ENCODE measurements at regions not wholly inside any gene's neighbourhood (a gene's known extent, or its start where the extent isn't known, plus 50 kb on each side); places are given as distances from the start of the nearest gene placed in this dataset.
A peak's percentile ranks its signal among the peaks of the same experiment; 100 is the strongest.
"Not testable (repeated sequence)": the region's sequence is repeated elsewhere in the genome, so short reads cannot be mapped to it uniquely, and the experiment has no call there.

GRCh38 chr10:8352171-8353075 is 297.9 kb downstream of the GATA3 start:
- DNase-seq = no peak

GRCh38 chr10:8356283-8356682 is 301.8 kb downstream of the GATA3 start:
- DNase-seq = no peak

- DNase-seq = no peak
These were observed 305.0 kb downstream of the GATA3 start for GRCh38 chr10:8359467-8359866.

GRCh38 chr10:8360365-8360764 is 305.9 kb downstream of the GATA3 start:
- peak; percentile 12 for DNase-seq

DNA sequence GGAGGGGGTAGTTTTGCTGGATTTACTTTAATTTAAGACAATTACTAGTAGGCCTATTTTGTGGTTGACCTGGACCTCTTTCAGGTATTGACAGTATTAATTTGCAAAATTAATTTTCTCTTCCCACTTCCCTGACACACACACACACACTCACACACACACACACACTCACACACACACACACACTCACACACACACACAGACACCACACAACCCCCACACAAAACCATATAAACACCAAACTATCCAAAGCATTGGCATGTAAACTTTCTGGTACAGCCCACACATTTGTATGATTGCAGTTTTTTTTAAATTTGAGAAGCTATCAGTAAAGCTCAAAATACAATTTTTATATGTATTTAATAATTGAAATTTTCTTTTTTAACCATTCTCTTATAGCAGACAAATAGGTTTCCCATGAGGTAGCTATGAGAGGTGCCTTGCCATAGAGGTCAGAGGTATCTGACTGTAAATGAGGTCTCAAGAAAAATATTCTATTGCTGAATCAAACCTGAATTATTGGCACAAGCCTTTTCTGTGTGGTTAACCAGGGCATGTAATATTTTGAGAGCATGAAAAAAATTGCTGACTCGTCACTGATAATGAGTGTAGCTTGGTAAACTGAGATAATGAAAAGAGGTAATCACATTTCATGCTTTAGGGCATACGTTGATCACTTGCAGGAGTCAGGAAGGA is 306.5 kb downstream of the GATA3 start:
- no peak for DNase-seq

GRCh38 chr10:8361510-8361844 is 307.0 kb downstream of the GATA3 start:
- DNase-seq = no peak

DNA sequence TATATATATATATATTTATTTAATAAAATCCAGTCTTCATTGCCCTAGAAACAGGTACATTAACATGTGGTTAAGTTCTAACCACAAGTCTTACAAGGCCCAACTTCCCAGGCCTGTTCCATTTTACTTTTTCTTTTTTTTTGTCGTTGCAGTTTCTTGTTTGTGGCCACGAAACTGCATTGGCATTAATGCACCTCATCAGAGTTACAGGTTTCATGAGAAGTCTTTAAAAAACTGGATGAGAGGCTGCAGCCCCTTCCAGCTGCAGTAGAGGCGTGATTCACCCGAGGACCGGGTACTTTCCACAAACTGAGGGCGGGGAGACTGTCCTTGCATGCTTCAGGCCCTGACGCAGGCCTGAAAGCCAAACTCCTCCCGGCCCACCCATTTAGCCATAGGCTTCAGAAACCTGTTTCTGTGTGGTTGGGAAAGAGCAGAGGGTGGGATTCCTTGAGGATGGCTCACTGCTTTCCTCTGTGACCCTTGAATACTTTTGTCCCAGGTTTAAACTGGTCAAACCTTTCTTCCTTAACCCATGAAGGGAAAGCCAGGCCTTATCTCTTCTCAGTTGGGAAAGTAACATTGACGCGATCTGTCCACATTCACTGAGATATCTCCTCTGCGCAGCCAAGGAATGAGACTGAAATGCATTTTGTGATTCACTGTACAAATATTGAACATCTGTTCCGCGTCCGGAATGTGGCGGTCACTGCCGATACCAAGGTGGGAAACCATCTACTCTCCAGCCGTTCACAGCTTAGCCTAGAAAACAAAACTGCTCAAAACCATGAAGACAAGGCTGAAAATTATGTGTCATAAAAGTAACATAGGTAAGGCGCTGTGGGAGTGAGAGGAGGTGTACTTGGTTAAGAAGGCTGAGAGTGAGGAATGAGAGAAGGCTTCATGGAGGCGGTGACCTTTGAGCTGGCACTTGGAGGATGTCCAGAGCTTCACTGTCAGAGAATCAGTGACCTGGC is 311.7 kb downstream of the GATA3 start:
- peak; percentile 13 for DNase-seq

- DNase-seq = not testable (repeated sequence)
These were observed 313.4 kb downstream of the GATA3 start for GRCh38 chr10:8367672-8368411.

GRCh38 chr10:8369666-8370065 is 315.2 kb downstream of the GATA3 start:
- DNase-seq = no peak

DNA sequence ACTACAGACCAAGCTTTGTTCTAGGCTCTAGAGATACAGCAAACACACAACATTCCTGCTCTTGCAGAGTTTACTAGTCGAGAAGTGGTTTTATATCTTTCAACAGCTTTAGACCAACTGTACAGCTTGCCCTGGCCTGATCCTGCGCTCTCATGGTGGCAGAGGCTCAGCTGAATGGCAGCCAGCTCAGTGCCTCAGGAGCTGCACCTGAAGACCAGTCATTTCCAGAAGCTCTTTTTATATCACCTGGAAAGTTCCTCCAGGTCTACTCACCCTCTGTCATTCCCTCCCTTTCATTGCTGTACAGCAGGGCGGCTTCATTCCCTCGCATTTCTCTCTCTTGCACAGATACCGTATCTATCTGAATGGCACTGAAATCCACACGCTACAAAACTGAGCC is 319.8 kb downstream of the GATA3 start:
- no peak for DNase-seq

DNA sequence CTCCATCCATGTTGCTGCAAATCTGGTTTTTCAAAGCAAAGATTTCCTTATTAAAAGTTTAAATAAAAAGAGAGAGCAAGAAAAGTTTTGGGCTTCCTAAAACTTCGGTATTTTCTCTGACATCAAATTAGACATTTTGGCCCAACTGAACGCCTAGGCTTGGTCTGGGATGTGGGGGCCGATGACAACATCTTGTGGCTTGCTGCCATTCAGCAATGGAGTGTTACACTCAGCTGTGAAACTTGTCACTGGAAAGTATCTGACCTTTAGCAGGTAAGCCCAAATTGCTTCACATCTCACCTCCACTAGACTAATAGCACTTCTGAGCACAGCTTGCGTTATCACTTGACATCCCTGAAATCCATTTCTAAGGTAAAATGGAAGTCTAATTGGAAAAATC is 320.6 kb downstream of the GATA3 start:
- DNase-seq = peak; percentile 32

DNA sequence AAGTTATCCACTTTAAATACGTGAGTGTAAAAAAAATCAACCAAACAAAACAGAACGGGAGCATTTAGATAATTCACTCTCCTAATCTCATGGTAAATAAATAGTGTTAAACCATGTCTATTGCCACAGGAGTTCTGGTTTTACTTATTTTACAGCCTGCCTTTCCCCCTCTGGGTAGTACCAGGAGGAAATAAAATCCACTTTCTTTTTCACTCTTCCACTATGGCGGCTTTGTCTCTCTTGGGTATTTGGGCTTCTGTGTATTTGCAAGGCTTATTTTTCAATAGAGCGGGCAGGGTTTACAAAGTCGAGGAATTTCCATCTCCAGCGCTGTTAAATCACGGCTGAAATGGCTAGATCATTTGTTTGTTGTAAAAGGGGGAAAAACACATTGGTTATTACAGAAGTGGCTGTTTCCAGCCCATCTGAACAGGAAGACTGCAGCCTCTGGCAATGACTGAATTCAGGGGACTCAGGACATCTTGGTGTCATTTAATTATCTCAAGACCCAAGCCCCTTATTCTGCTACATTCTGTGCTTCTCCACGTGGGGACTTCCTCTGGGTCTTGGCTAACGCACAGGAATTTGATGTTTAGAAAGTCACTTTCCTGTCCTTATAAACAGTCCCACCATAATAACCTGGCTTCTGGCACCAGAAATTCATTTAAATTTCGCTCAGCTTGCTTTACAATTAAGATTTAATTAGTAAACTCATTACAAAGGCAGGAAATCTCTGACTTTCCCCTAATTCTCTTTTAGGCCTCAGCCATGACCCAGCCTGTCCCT is 323.9 kb downstream of the GATA3 start:
- DNase-seq = no peak

DNA sequence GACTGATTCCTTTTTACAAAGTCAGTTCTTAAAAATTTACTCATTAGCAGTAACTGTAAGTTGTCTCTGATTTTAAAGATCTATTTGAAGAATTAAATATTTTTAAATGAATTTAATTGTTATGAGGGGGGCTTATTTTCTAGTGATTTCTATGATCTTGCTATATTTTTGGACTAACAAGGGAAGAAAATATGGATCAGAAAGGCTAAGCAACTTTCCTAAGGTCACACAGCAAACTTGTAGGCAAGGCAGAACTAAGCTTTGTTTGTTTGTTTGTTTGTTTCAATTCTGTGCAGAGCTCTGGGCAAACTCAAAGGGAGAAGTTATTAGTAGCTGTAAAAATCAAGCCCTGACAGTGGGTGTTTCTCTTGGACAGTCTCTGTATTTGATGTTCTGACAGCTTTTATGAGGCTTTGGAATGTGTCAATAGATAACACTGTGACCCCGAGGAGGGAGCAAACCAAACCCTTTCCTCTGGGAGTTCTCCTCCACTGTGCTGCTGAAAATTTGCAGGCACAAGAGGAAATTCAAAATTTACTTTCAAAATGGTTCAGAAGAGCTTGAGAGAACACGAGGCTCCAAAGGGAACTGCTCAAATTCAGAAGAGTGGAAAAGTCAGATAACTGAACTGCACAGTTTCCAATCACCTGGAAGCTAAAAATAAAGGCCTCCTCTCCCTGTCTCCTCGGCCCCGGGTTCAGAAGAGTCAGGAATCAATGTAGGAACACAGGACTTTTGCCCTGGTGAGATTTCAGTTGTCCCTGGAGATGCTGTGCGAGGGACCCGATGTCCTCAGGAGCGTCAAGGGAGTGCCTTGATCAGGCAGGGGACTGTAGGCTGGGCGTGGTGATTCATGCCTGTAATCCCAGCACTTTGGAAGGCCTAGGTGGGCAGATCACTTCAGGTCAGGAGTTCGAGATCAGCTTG is 325.7 kb downstream of the GATA3 start:
- DNase-seq = no peak

GRCh38 chr10:8380833-8381496 is 326.5 kb downstream of the GATA3 start:
- no peak for DNase-seq

- DNase-seq = no peak
These were observed 332.3 kb downstream of the GATA3 start for GRCh38 chr10:8386781-8387180.

DNA sequence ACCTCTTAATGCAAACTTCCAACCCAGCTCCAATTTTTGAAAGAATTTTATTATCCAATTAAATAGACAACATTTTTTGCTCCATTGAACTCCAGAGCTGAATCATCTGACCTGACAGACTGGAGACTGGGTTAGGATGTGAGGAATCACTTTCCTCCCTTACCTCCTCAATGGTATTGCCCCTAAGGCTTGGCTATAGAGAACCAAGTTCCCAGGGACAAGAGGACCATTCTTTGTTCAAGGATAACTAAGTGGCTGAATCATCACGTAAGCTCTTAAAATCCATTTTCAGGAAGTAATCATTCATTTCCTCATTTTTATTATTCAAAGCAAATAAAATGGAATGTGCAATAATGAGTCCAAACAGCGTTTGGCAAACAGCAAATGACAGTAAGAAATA is 335.1 kb downstream of the GATA3 start:
- DNase-seq = no peak

DNA sequence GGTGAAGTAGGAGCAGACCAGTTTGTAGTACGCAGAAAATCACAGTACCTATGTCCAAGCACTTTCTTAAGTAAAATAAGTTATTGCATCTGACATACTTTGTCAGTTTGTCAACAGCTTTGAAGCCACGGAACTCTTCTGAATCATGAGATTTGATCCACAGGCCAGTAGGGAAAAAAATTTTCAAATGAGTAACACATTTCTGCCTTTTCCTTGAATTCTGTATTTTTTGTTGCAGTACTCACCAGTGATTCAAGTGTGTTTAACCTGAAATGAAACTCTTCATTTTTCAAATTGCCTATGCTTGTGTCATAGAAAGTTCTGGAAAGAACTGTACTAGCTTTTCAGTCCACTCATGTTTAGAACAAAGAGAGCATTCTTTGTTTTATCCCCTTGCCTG is 337.7 kb downstream of the GATA3 start:
- DNase-seq = no peak

DNA sequence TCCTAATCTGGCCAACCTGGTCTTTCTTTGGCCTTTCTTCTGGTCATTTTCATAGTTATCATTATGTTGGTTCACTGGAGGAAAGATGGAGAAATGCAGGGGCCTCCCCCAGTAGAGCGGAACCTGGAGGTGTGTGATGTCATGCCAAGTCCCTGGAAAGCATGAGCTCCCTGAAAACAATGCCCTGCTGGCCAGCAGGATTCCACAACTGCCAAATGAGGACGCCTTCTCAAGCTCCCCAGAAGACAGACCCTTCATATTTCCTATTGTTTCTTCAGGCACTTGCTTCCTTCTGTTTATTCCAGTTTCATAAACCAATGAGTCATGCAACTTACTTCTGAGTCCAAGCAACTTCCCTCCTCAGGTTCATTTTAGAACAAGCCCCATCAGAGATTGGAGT is 339.0 kb downstream of the GATA3 start:
- no peak for DNase-seq

GRCh38 chr10:8396675-8397074 is 342.2 kb downstream of the GATA3 start:
- DNase-seq = no peak

- no peak for DNase-seq
These were observed 344.3 kb downstream of the GATA3 start for GRCh38 chr10:8398771-8399170.
